Naive thymus-derived CD4-positive, alpha-beta T cell (primary cell): ENCODE measurements at regions not wholly inside any gene's neighbourhood (a gene's known extent, or its start where the extent isn't known, plus 50 kb on each side); places are given as distances from the start of the nearest gene placed in this dataset.

Experiments used
- ATAC-seq: fragments of 150-1000 bp; cut with Tn5 transposase; 2 replicates; pipeline ENCODE4 v1.10.0; 2021; ENCODE audit warnings: mild to moderate bottlenecking, moderate library complexity
- CTCF ChIA-PET: fragments of 350-600 bp; sonication (Branson Sonifier 250); formaldehyde crosslinking; loops from one replicate; lab custom pipeline; 2021; ENCODE audit warnings: antibody characterized with exemption; lab: Charles Lee
- POLR2A ChIA-PET: fragments of 350-600 bp; sonication (Branson Sonifier 250); formaldehyde crosslinking; loops from one replicate; lab custom pipeline; 2021; ENCODE audit warnings: antibody characterized with exemption, inconsistent platforms; lab: Charles Lee
- DNase-seq, 9 donors: peaks; one replicate each; pipeline versions ENCODE4 v3.0.0 to v3.0.0-alpha.2; 2020 to 2022; ENCODE audit warnings: mixed read lengths in 1 of 9
- H3K27ac ChIP-seq: one replicate; pipeline ENCODE4 v1.7.0; 2013; ENCODE audit warnings: mild to moderate bottlenecking, low read depth, low read length, moderate library complexity
- H3K27me3 ChIP-seq, 2 donors: one replicate each; pipeline ENCODE4 v1.7.0; 2013; ENCODE audit warnings: low read length in 2 of 2, mild to moderate bottlenecking in 2 of 2, moderate library complexity in 2 of 2; ENCODE audit not compliant: control insufficient read depth in 2 of 2, insufficient read depth in 2 of 2
- H3K36me3 ChIP-seq, 3 experiments: 1 replicate in 2 of 3; 2 replicates in 1 of 3; pipeline ENCODE4 v1.7.0; 2013; ENCODE audit warnings: low read length in 3 of 3, mild to moderate bottlenecking in 3 of 3, moderate library complexity in 1 of 3; ENCODE audit not compliant: insufficient read depth in 3 of 3, control insufficient read depth in 2 of 3
- H3K4me1 ChIP-seq, 2 donors: one replicate each; pipeline ENCODE4 v1.7.0; 2013; ENCODE audit warnings: low read length in 2 of 2, mild to moderate bottlenecking in 2 of 2, moderate library complexity in 1 of 2; ENCODE audit not compliant: control insufficient read depth in 2 of 2, insufficient read depth in 2 of 2
- H3K4me3 ChIP-seq: 2 replicates; pipeline ENCODE4 v1.7.0; 2013; ENCODE audit warnings: mild to moderate bottlenecking, low read length
- H3K9me3 ChIP-seq, 3 experiments: 1 replicate in 2 of 3; 2 replicates in 1 of 3; pipeline ENCODE4 v1.7.0; 2013; ENCODE audit warnings: low read length in 3 of 3; ENCODE audit not compliant: control insufficient read depth in 2 of 3
- H3K27ac Mint-ChIP-seq, 9 donors: one replicate each; pipeline ENCODE4 v1.8.0; 2020 to 2022; ENCODE audit warnings: mixed read lengths in 9 of 9, mild to moderate bottlenecking in 8 of 9, moderate library complexity in 5 of 9, inconsistent platforms in 2 of 9
- H3K27me3 Mint-ChIP-seq, 5 donors: one replicate each; pipeline ENCODE4 v1.8.0; 2021 to 2022; ENCODE audit warnings: mixed read lengths in 5 of 5, mild to moderate bottlenecking in 1 of 5
- H3K36me3 Mint-ChIP-seq, 5 donors: one replicate each; pipeline ENCODE4 v1.8.0; 2020 to 2022; ENCODE audit warnings: mixed read lengths in 5 of 5, mild to moderate bottlenecking in 3 of 5, inconsistent platforms in 1 of 5
- H3K4me1 Mint-ChIP-seq, 7 donors: one replicate each; pipeline ENCODE4 v1.8.0; 2020 to 2022; ENCODE audit warnings: mixed read lengths in 7 of 7, mild to moderate bottlenecking in 3 of 7, inconsistent platforms in 1 of 7
- H3K4me3 Mint-ChIP-seq, 10 donors: one replicate each; pipeline ENCODE4 v1.8.0; 2020 to 2022; ENCODE audit warnings: mild to moderate bottlenecking in 10 of 10, mixed read lengths in 10 of 10, moderate library complexity in 6 of 10, inconsistent platforms in 2 of 10
- H3K9me3 Mint-ChIP-seq, 11 donors: one replicate each; pipeline ENCODE4 v1.8.0; 2020 to 2022; ENCODE audit warnings: mixed read lengths in 11 of 11, mild to moderate bottlenecking in 4 of 11, inconsistent platforms in 1 of 11, moderate library complexity in 1 of 11
- intact Hi-C, 2 donors: fragments of 100-400 bp; cut with micrococcal nuclease; formaldehyde crosslinking; loops; one replicate each; pipeline ENCODE4 v1.15.1; 2023

GRCh38 chr11:79940165-79940564 is 499.3 kb upstream of the TENM4 start:
- POLR2A ChIA-PET: no interaction called here
- H3K27ac ChIP-seq: no peak overlapping the region
- H3K9me3 ChIP-seq: peaks cover 0 to 5% (median 0%) of the 10 kb centered on the region in 3 experiments
- no peaks in the 10 kb centered on the region for H3K27me3 Mint-ChIP-seq
- CTCF ChIA-PET: no interaction called here
- no peaks in the 10 kb centered on the region for H3K4me1 Mint-ChIP-seq
- intact Hi-C loops: no loop called here
- H3K27ac Mint-ChIP-seq: no peak overlapping the region
- no peak for ATAC-seq
- no peak overlapping the region for H3K4me3 Mint-ChIP-seq
- DNase-seq: no peak
- H3K4me1 ChIP-seq: no peaks in the 10 kb centered on the region
- H3K9me3 Mint-ChIP-seq: peaks cover 0 to 19% (median 5%) of the 10 kb centered on the region in 11 donors
- H3K36me3 ChIP-seq: no peaks in the 10 kb centered on the region
- no peak overlapping the region for H3K4me3 ChIP-seq
- H3K36me3 Mint-ChIP-seq: no peaks in the 10 kb centered on the region
- no peaks in the 10 kb centered on the region for H3K27me3 ChIP-seq

- Mint-ChIP-seq H3K27ac (no peak overlapping the region), H3K36me3 (no peaks in the 10 kb centered on the region)
- H3K4me1 ChIP-seq: no peaks in the 10 kb centered on the region
Measured at GRCh38 chr11:79939111-79939510, 498.3 kb upstream of the TENM4 start.

GRCh38 chr11:79937676-79938334 is 497.0 kb upstream of the TENM4 start:
- no peaks in the 10 kb centered on the region for H3K36me3 Mint-ChIP-seq

More at GRCh38 chr11:79939111-79939510, 498.3 kb upstream of the TENM4 start:
- Histone ChIP-seq H3K27ac (no peak overlapping the region), H3K36me3 (no peaks in the 10 kb centered on the region), H3K27me3 (no peaks in the 10 kb centered on the region), H3K9me3 (peaks cover 0 to 5% (median 0%) of the 10 kb centered on the region in 3 experiments), H3K4me3 (no peak overlapping the region)
- Mint-ChIP-seq H3K9me3 (peaks cover 0 to 23% (median 7%) of the 10 kb centered on the region in 11 donors), H3K4me1 (no peaks in the 10 kb centered on the region), H3K4me3 (no peak overlapping the region), H3K27me3 (no peaks in the 10 kb centered on the region)
- DNase-seq (no peak), ATAC-seq (no peak)
- ChIA-PET CTCF (no interaction called here), POLR2A (no interaction called here)
- intact Hi-C loops: no loop called here

GRCh38 chr11:79932612-79933011 is 491.8 kb upstream of the TENM4 start:
- Histone ChIP-seq H3K36me3 (no peaks in the 10 kb centered on the region), H3K4me3 (no peak overlapping the region), H3K4me1 (no peaks in the 10 kb centered on the region), H3K27me3 (no peaks in the 10 kb centered on the region), H3K9me3 (no peaks in the 10 kb centered on the region), H3K27ac (no peak overlapping the region)
- Mint-ChIP-seq H3K9me3 (peaks cover 0 to 16% (median 4%) of the 10 kb centered on the region in 11 donors), H3K4me1 (no peaks in the 10 kb centered on the region), H3K27ac (no peak overlapping the region), H3K27me3 (no peaks in the 10 kb centered on the region), H3K4me3 (no peak overlapping the region), H3K36me3 (no peaks in the 10 kb centered on the region)
- ATAC-seq: no peak
- no peak for DNase-seq
- intact Hi-C loops: no loop called here
- ChIA-PET POLR2A (no interaction called here), CTCF (no interaction called here)

More at GRCh38 chr11:79937676-79938334, 497.0 kb upstream of the TENM4 start:
- no peaks in the 10 kb centered on the region for H3K4me1 ChIP-seq
- intact Hi-C loops: no loop called here
- DNase-seq (no peak), ATAC-seq (no peak)
- H3K9me3 ChIP-seq: peaks cover 0 to 5% (median 0%) of the 10 kb centered on the region in 3 experiments
- no peaks in the 10 kb centered on the region for H3K27me3 Mint-ChIP-seq
- POLR2A ChIA-PET: no interaction called here
- H3K36me3 ChIP-seq: no peaks in the 10 kb centered on the region
- no peak overlapping the region for H3K4me3 Mint-ChIP-seq
- no peak overlapping the region for H3K27ac Mint-ChIP-seq
- no peaks in the 10 kb centered on the region for H3K27me3 ChIP-seq
- no peaks in the 10 kb centered on the region for H3K4me1 Mint-ChIP-seq
- CTCF ChIA-PET: no interaction called here
- no peak overlapping the region for H3K4me3 ChIP-seq
- no peak overlapping the region for H3K27ac ChIP-seq
- peaks cover 0 to 21% (median 7%) of the 10 kb centered on the region in 11 donors for H3K9me3 Mint-ChIP-seq

GRCh38 chr11:79931692-79932091 is 490.9 kb upstream of the TENM4 start:
- Mint-ChIP-seq H3K4me3 (no peak overlapping the region), H3K4me1 (no peaks in the 10 kb centered on the region), H3K27me3 (no peaks in the 10 kb centered on the region), H3K27ac (no peak overlapping the region), H3K9me3 (peaks cover 0 to 18% (median 4%) of the 10 kb centered on the region in 11 donors), H3K36me3 (no peaks in the 10 kb centered on the region)
- no peaks in the 10 kb centered on the region for H3K4me1 ChIP-seq
- no peaks in the 10 kb centered on the region for H3K36me3 ChIP-seq
- ATAC-seq (no peak), DNase-seq (no peak)
- H3K27ac ChIP-seq: no peak overlapping the region
- ChIA-PET POLR2A (no interaction called here), CTCF (no interaction called here)
- no peaks in the 10 kb centered on the region for H3K27me3 ChIP-seq
- no peaks in the 10 kb centered on the region for H3K9me3 ChIP-seq
- intact Hi-C loops: no loop called here
- H3K4me3 ChIP-seq: no peak overlapping the region

DNA sequence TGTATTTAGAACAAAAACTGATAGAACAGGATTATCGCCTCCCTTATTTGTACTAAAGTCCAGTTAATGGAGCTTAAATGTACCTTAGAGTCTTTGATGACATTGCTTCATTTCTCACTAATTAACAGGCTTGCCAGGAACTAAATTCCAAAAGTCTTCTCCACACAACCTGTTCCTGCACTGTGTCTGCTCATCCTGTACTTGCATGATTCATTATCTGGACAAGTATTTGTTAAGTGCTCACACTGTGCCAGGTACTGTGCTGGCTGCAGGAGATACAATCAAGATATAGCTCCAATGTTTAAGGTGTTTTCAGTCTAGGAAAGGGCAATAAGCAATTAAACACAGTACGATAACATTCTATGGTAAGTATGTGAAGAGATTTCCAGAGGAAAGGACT is 485.9 kb upstream of the TENM4 start:
- H3K4me1 Mint-ChIP-seq: no peaks in the 10 kb centered on the region
- no peaks in the 10 kb centered on the region for H3K27me3 Mint-ChIP-seq
- Histone ChIP-seq H3K4me3 (no peak overlapping the region), H3K36me3 (no peaks in the 10 kb centered on the region), H3K27ac (no peak overlapping the region), H3K27me3 (no peaks in the 10 kb centered on the region), H3K4me1 (no peaks in the 10 kb centered on the region), H3K9me3 (no peaks in the 10 kb centered on the region)
- intact Hi-C loops: no loop called here
- no peaks in the 10 kb centered on the region for H3K36me3 Mint-ChIP-seq
- ATAC-seq (no peak), DNase-seq (no peak)
- peaks cover 0 to 21% (median 2%) of the 10 kb centered on the region in 11 donors for H3K9me3 Mint-ChIP-seq
- POLR2A ChIA-PET: no interaction called here
- CTCF ChIA-PET: no interaction called here
- H3K4me3 Mint-ChIP-seq: no peak overlapping the region
- no peak overlapping the region for H3K27ac Mint-ChIP-seq

DNA sequence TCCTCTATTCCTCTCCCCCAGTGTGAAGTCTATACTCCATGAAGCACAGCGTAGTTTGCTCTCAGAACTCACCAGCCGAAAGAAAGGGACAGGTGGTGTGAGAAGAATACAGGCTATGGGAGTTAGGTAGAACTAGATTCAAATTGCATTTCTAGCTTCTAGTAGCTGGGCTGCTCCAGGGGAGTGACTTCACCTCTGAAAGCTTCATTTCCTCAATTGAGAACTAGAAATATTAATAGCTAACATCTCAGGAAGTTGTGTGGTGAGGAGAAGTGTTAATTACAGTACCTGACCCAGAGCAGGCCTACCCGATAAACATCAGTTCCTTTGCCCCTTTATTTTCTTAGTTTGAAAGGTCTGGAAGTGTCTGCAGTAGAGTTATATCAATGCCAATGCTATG is 484.7 kb upstream of the TENM4 start:
- ATAC-seq (no peak), DNase-seq (no peak)
- H3K27me3 ChIP-seq: no peaks in the 10 kb centered on the region
- H3K9me3 Mint-ChIP-seq: peaks cover 0 to 25% (median 4%) of the 10 kb centered on the region in 11 donors
- POLR2A ChIA-PET: no interaction called here
- H3K4me1 Mint-ChIP-seq: no peaks in the 10 kb centered on the region
- no peak overlapping the region for H3K4me3 ChIP-seq
- intact Hi-C loops: no loop called here
- H3K27ac Mint-ChIP-seq: no peak overlapping the region
- H3K27ac ChIP-seq: no peak overlapping the region
- no peaks in the 10 kb centered on the region for H3K36me3 ChIP-seq
- no peaks in the 10 kb centered on the region for H3K9me3 ChIP-seq
- H3K4me1 ChIP-seq: no peaks in the 10 kb centered on the region
- no peaks in the 10 kb centered on the region for H3K36me3 Mint-ChIP-seq
- H3K4me3 Mint-ChIP-seq: no peak overlapping the region
- H3K27me3 Mint-ChIP-seq: no peaks in the 10 kb centered on the region
- CTCF ChIA-PET: no interaction called here
